ENCODE measurements at regions not wholly inside any gene's neighbourhood (a gene's known extent, or its start where the extent isn't known, plus 50 kb on each side); places are given as distances from the start of the nearest gene placed in this dataset.
A peak's percentile ranks its signal among the peaks of the same experiment; 100 is the strongest.

GRCh38 chr18:38460657-38461056 lies 895.1 kb upstream of the CELF4 start:
- H3K9ac ChIP-seq (ENCODE audit: low read length) = no peak overlapping the region
- no peak overlapping the region for H4K8ac ChIP-seq (ENCODE audit: low read length)
- no peak overlapping the region for H2BK15ac ChIP-seq (ENCODE audit: low read depth, poor library complexity, severe bottlenecking)
- H3K4me3 ChIP-seq (ENCODE audit: insufficient read depth in 1 of 2, low read depth in 1 of 2, low read length in 2 of 2) = no peak overlapping the region
- H3K18ac ChIP-seq (ENCODE audit: low read depth in 1 of 2, low read length in 2 of 2) = no peak overlapping the region
- no peak overlapping the region for H2BK120ac ChIP-seq (ENCODE audit: low read depth, low read length)
- H3K36me3 ChIP-seq (ENCODE audit: control insufficient read depth in 1 of 2, insufficient read depth in 2 of 2, low read depth in 1 of 2, low read length in 2 of 2) = no peaks in the 10 kb centered on the region
- no peak overlapping the region for H3K4me2 ChIP-seq (ENCODE audit: low read length, poor library complexity, severe bottlenecking)
- H3K14ac ChIP-seq (ENCODE audit: low read length in 2 of 2) = no peak overlapping the region
- H2AFZ ChIP-seq (ENCODE audit: low read depth, low read length) = no peak overlapping the region
- no peak overlapping the region for H2BK12ac ChIP-seq (ENCODE audit: low read length in 2 of 2)
- no peaks in the 10 kb centered on the region for H3K4me1 ChIP-seq (ENCODE audit: control insufficient read depth, insufficient read depth, low read depth, low read length)
- H4K91ac ChIP-seq (ENCODE audit: low read length) = no peak overlapping the region
- no peaks in the 10 kb centered on the region for H3K79me1 ChIP-seq (replicated peaks; ENCODE audit: low read length, poor library complexity, severe bottlenecking)
- H3K27ac ChIP-seq (ENCODE audit: low read length, poor library complexity, severe bottlenecking) = no peak overlapping the region
- no peak overlapping the region for H3K4ac ChIP-seq (ENCODE audit: low read depth in 1 of 2, low read length in 2 of 2)
- no peaks in the 10 kb centered on the region for H3K27me3 ChIP-seq (ENCODE audit: control insufficient read depth in 1 of 2, insufficient read depth in 1 of 2, low read length in 2 of 2)
- no peak overlapping the region for H2BK5ac ChIP-seq (ENCODE audit: low read depth, low read length, poor library complexity, severe bottlenecking)
- H2AK5ac ChIP-seq (ENCODE audit: low read length, severe bottlenecking) = no peak overlapping the region
- H3K23ac ChIP-seq (ENCODE audit: low read length in 2 of 2) = no peak overlapping the region
- WGBS = 89% methylated on average over 2 of the region's 4 CpGs
- no peak for DNase-seq
- H3K9me3 ChIP-seq (ENCODE audit: control insufficient read depth, low read length) = peaks cover 8% of the 10 kb centered on the region

DNA sequence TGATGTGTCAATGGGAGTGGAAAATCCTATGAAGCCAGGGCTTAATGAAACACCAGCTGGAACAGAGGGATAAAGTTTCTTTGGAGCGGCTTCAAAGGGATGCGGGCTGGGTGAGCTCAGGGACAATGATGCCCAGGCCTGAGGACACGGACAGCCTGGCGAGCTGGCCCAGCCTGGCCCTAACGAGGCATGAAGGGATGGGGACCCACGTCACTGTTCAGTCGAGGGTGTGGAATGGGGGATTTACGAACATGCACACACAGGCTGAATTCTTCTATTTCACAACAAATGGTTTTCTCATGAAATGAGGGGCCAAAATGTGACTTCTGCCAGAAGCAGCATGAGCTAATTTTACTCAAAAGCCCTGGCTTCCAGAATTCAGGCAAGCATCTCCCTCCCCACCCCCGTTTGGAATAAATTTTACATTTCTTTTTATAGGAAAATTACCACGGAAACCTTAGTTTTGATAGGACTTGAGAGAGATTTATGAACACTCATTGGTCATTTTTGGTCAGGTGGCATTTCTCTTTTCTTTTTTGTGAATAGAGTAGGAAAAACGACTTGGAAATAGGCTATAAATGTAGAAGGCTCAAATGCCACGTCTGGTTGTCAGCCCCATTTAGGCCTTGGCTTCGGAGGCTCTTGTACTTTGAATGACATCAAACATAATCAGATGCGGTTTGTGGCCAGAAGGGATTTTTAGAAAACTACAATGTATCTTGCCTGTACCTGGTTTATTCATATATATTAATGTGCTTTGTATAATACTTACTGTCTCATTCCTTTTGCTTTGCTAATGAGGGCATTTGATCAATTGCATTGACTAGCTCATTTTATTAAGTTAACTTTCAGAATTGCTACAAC lies 893.8 kb upstream of the CELF4 start:
- Histone ChIP-seq H2BK5ac (ENCODE audit: low read depth, low read length, poor library complexity, severe bottlenecking) (no peak overlapping the region), H3K4ac (ENCODE audit: low read depth in 1 of 2, low read length in 2 of 2) (no peak overlapping the region), H3K79me1 (replicated peaks; ENCODE audit: low read length, poor library complexity, severe bottlenecking) (no peaks in the 10 kb centered on the region), H2AK5ac (ENCODE audit: low read length, severe bottlenecking) (no peak overlapping the region), H3K36me3 (ENCODE audit: control insufficient read depth in 1 of 2, insufficient read depth in 2 of 2, low read depth in 1 of 2, low read length in 2 of 2) (no peaks in the 10 kb centered on the region), H3K4me2 (ENCODE audit: low read length, poor library complexity, severe bottlenecking) (no peak overlapping the region), H3K27me3 (ENCODE audit: control insufficient read depth in 1 of 2, insufficient read depth in 1 of 2, low read length in 2 of 2) (no peaks in the 10 kb centered on the region), H4K91ac (ENCODE audit: low read length) (no peak overlapping the region), H3K9me3 (ENCODE audit: control insufficient read depth, low read length) (peaks cover 2% of the 10 kb centered on the region), H3K23ac (ENCODE audit: low read length in 2 of 2) (no peak overlapping the region), H2BK12ac (ENCODE audit: low read length in 2 of 2) (no peak overlapping the region), H3K9ac (ENCODE audit: low read length) (no peak overlapping the region), H3K18ac (ENCODE audit: low read depth in 1 of 2, low read length in 2 of 2) (no peak overlapping the region), H2AFZ (ENCODE audit: low read depth, low read length) (no peak overlapping the region), H3K4me1 (ENCODE audit: control insufficient read depth, insufficient read depth, low read depth, low read length) (no peaks in the 10 kb centered on the region), H3K14ac (ENCODE audit: low read length in 2 of 2) (peak overlapping the region in 1 of 2 experiments; percentile 86), H2BK120ac (ENCODE audit: low read depth, low read length) (no peak overlapping the region), H3K27ac (ENCODE audit: low read length, poor library complexity, severe bottlenecking) (no peak overlapping the region), H2BK15ac (ENCODE audit: low read depth, poor library complexity, severe bottlenecking) (no peak overlapping the region), H3K4me3 (ENCODE audit: insufficient read depth in 1 of 2, low read depth in 1 of 2, low read length in 2 of 2) (no peak overlapping the region), H4K8ac (ENCODE audit: low read length) (no peak overlapping the region)
- 83% methylated on average over 11 of the region's 14 CpGs for WGBS
- no peak for DNase-seq

GRCh38 chr18:38458698-38459097 lies 893.1 kb upstream of the CELF4 start:
- Histone ChIP-seq H2BK12ac (ENCODE audit: low read length in 2 of 2) (no peak overlapping the region), H3K27me3 (ENCODE audit: control insufficient read depth in 1 of 2, insufficient read depth in 1 of 2, low read length in 2 of 2) (no peaks in the 10 kb centered on the region), H3K4ac (ENCODE audit: low read depth in 1 of 2, low read length in 2 of 2) (no peak overlapping the region)

GRCh38 chr18:38456253-38456652 lies 890.7 kb upstream of the CELF4 start:
- Histone ChIP-seq H2BK120ac (ENCODE audit: low read depth, low read length) (no peak overlapping the region), H4K8ac (ENCODE audit: low read length) (no peak overlapping the region), H3K4ac (ENCODE audit: low read depth in 1 of 2, low read length in 2 of 2) (no peak overlapping the region), H3K27ac (ENCODE audit: low read length, poor library complexity, severe bottlenecking) (no peak overlapping the region), H3K36me3 (ENCODE audit: control insufficient read depth in 1 of 2, insufficient read depth in 2 of 2, low read depth in 1 of 2, low read length in 2 of 2) (no peaks in the 10 kb centered on the region), H3K18ac (ENCODE audit: low read depth in 1 of 2, low read length in 2 of 2) (no peak overlapping the region), H3K9me3 (ENCODE audit: control insufficient read depth, low read length) (no peaks in the 10 kb centered on the region), H2BK15ac (ENCODE audit: low read depth, poor library complexity, severe bottlenecking) (no peak overlapping the region), H3K23ac (ENCODE audit: low read length in 2 of 2) (no peak overlapping the region), H4K91ac (ENCODE audit: low read length) (no peak overlapping the region), H3K4me1 (ENCODE audit: control insufficient read depth, insufficient read depth, low read depth, low read length) (no peaks in the 10 kb centered on the region), H3K27me3 (ENCODE audit: control insufficient read depth in 1 of 2, insufficient read depth in 1 of 2, low read length in 2 of 2) (no peaks in the 10 kb centered on the region), H3K79me1 (replicated peaks; ENCODE audit: low read length, poor library complexity, severe bottlenecking) (no peaks in the 10 kb centered on the region), H2BK12ac (ENCODE audit: low read length in 2 of 2) (no peak overlapping the region), H2BK5ac (ENCODE audit: low read depth, low read length, poor library complexity, severe bottlenecking) (no peak overlapping the region), H3K4me2 (ENCODE audit: low read length, poor library complexity, severe bottlenecking) (no peak overlapping the region), H2AFZ (ENCODE audit: low read depth, low read length) (no peak overlapping the region), H3K9ac (ENCODE audit: low read length) (no peak overlapping the region), H3K14ac (ENCODE audit: low read length in 2 of 2) (no peak overlapping the region), H2AK5ac (ENCODE audit: low read length, severe bottlenecking) (no peak overlapping the region), H3K4me3 (ENCODE audit: insufficient read depth in 1 of 2, low read depth in 1 of 2, low read length in 2 of 2) (no peak overlapping the region)
- 76% methylated on average over 5 of the region's 5 CpGs for WGBS
- DNase-seq = no peak

More at GRCh38 chr18:38458698-38459097, 893.1 kb upstream of the CELF4 start:
- Histone ChIP-seq H2BK120ac (ENCODE audit: low read depth, low read length) (no peak overlapping the region), H3K14ac (ENCODE audit: low read length in 2 of 2) (no peak overlapping the region), H3K9me3 (ENCODE audit: control insufficient read depth, low read length) (no peaks in the 10 kb centered on the region), H2AK5ac (ENCODE audit: low read length, severe bottlenecking) (no peak overlapping the region), H3K4me3 (ENCODE audit: insufficient read depth in 1 of 2, low read depth in 1 of 2, low read length in 2 of 2) (no peak overlapping the region), H4K8ac (ENCODE audit: low read length) (no peak overlapping the region), H4K91ac (ENCODE audit: low read length) (no peak overlapping the region), H2AFZ (ENCODE audit: low read depth, low read length) (no peak overlapping the region), H3K18ac (ENCODE audit: low read depth in 1 of 2, low read length in 2 of 2) (no peak overlapping the region), H3K27ac (ENCODE audit: low read length, poor library complexity, severe bottlenecking) (no peak overlapping the region), H3K4me2 (ENCODE audit: low read length, poor library complexity, severe bottlenecking) (no peak overlapping the region), H2BK15ac (ENCODE audit: low read depth, poor library complexity, severe bottlenecking) (no peak overlapping the region), H3K23ac (ENCODE audit: low read length in 2 of 2) (no peak overlapping the region), H2BK5ac (ENCODE audit: low read depth, low read length, poor library complexity, severe bottlenecking) (no peak overlapping the region), H3K9ac (ENCODE audit: low read length) (no peak overlapping the region), H3K4me1 (ENCODE audit: control insufficient read depth, insufficient read depth, low read depth, low read length) (no peaks in the 10 kb centered on the region), H3K36me3 (ENCODE audit: control insufficient read depth in 1 of 2, insufficient read depth in 2 of 2, low read depth in 1 of 2, low read length in 2 of 2) (no peaks in the 10 kb centered on the region), H3K79me1 (replicated peaks; ENCODE audit: low read length, poor library complexity, severe bottlenecking) (no peaks in the 10 kb centered on the region)
- WGBS = 39% methylated on average over 2 of the region's 3 CpGs
- no peak for DNase-seq
